ENCODE measurements at regions not wholly inside any gene's neighbourhood (a gene's known extent, or its start where the extent isn't known, plus 50 kb on each side); places are given as distances from the start of the nearest gene placed in this dataset.

DNA sequence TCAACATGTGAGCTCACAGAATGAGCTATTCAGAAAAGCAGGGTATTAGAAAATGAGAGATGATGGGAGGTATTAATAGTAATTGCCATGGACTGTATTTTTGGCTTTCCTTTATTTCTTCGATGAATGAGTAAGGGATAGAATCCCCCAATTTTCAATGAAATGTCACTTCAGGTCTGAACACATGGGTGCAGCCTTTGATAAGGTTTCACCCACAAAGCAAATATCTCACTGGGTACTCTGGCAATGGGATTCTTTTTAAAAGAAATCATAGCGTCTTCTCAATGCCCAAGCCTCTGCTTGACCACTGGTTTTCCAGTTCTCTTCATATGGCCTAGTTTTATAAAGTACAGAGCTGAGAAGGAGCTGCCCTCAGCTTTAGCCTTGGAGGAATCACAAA, 610.5 kb upstream of the FANCL start:
- H3K4me3 ChIP-seq (ENCODE audit: low read length in 3 of 3) = no peak overlapping the region
- H3K9me3 ChIP-seq (ENCODE audit: control insufficient read depth in 3 of 3, low read length in 3 of 3) = no peaks in the 10 kb centered on the region
- no peaks in the 10 kb centered on the region for H3K4me1 ChIP-seq (ENCODE audit: control insufficient read depth in 3 of 3, insufficient read depth in 3 of 3, low read length in 3 of 3)
- no peak overlapping the region for H3K9ac ChIP-seq (ENCODE audit: low read depth in 1 of 3, low read length in 3 of 3)
- H3K36me3 ChIP-seq (ENCODE audit: control insufficient read depth in 3 of 3, insufficient read depth in 3 of 3, low read length in 3 of 3) = no peaks in the 10 kb centered on the region
- H3K27me3 ChIP-seq (ENCODE audit: control insufficient read depth in 3 of 3, insufficient read depth in 3 of 3, low read length in 3 of 3) = no peaks in the 10 kb centered on the region
- H3K27ac ChIP-seq (ENCODE audit: low read depth, low read length) = no peak overlapping the region

DNA sequence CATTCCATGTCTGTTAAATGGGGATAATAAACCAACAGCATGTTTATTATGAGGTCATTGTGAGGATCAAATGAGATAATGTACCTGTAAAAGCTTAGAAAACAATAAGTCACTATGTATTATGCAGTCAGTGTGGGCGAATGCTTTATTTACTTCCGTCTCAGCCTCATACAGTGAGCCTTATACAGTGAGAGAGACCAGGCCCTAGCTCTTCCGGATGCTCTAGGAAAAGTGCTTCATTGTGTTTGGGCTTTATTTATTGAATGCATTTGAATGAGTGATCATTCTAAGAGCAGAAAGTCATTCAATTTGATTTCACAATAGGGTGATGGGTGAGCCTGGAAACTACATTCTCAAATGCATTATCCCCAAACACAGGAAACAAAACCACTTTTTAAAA, 603.9 kb upstream of the FANCL start:
- Histone ChIP-seq H3K27ac (ENCODE audit: low read depth, low read length) (no peak overlapping the region), H3K27me3 (ENCODE audit: control insufficient read depth in 3 of 3, insufficient read depth in 3 of 3, low read length in 3 of 3) (no peaks in the 10 kb centered on the region), H3K9me3 (ENCODE audit: control insufficient read depth in 3 of 3, low read length in 3 of 3) (no peaks in the 10 kb centered on the region), H3K36me3 (ENCODE audit: control insufficient read depth in 3 of 3, insufficient read depth in 3 of 3, low read length in 3 of 3) (no peaks in the 10 kb centered on the region), H3K9ac (ENCODE audit: low read depth in 1 of 3, low read length in 3 of 3) (no peak overlapping the region), H3K4me1 (ENCODE audit: control insufficient read depth in 3 of 3, insufficient read depth in 3 of 3, low read length in 3 of 3) (no peaks in the 10 kb centered on the region), H3K4me3 (ENCODE audit: low read length in 3 of 3) (no peak overlapping the region)

DNA sequence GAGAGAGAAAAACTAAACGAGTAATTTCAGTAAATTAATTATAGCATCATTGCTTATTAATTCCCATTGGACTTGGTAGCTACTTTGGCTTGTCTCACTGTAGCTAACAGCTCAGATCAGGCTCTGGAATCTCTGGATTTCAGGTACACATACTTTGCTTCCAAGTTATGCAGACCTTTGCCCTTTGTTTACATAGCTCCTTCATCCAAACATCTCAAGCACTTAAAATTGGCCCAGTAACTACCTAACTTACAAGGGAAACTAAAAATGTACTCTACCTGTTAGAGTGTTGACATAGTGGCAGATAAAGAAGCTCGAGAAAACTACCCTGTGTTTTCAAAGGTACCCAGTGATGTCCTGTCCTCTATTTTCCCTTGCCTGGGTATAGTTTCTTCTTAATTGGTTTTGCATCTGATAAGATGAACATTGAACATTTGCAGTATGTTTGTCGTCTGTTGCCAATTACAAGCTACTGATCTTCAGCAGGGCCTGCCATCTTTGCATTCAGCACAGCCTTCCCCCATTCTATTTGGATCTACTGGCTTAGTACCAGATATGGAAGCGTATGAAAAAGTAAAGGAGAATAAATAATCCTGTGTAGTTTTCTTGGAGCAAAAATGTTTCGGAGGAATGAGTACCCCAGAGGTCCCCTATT, 601.5 kb upstream of the FANCL start:
- no peaks in the 10 kb centered on the region for H3K36me3 ChIP-seq (ENCODE audit: control insufficient read depth in 3 of 3, insufficient read depth in 3 of 3, low read length in 3 of 3)
- H3K27me3 ChIP-seq (ENCODE audit: control insufficient read depth in 3 of 3, insufficient read depth in 3 of 3, low read length in 3 of 3) = no peaks in the 10 kb centered on the region
- no peaks in the 10 kb centered on the region for H3K9me3 ChIP-seq (ENCODE audit: control insufficient read depth in 3 of 3, low read length in 3 of 3)
- no peak overlapping the region for H3K9ac ChIP-seq (ENCODE audit: low read depth in 1 of 3, low read length in 3 of 3)
- H3K4me1 ChIP-seq (ENCODE audit: control insufficient read depth in 3 of 3, insufficient read depth in 3 of 3, low read length in 3 of 3) = no peaks in the 10 kb centered on the region
- H3K27ac ChIP-seq (ENCODE audit: low read depth, low read length) = no peak overlapping the region
- H3K4me3 ChIP-seq (ENCODE audit: low read length in 3 of 3) = no peak overlapping the region

GRCh38 chr2:58834404-58834803, 593.3 kb upstream of the FANCL start:
- Histone ChIP-seq H3K9me3 (ENCODE audit: control insufficient read depth in 3 of 3, low read length in 3 of 3) (peaks cover 0 to 3% (median 0%) of the 10 kb centered on the region in 3 donors), H3K36me3 (ENCODE audit: control insufficient read depth in 3 of 3, insufficient read depth in 3 of 3, low read length in 3 of 3) (no peaks in the 10 kb centered on the region), H3K4me3 (ENCODE audit: low read length in 3 of 3) (no peak overlapping the region), H3K4me1 (ENCODE audit: control insufficient read depth in 3 of 3, insufficient read depth in 3 of 3, low read length in 3 of 3) (no peaks in the 10 kb centered on the region), H3K27me3 (ENCODE audit: control insufficient read depth in 3 of 3, insufficient read depth in 3 of 3, low read length in 3 of 3) (no peaks in the 10 kb centered on the region), H3K27ac (ENCODE audit: low read depth, low read length) (no peak overlapping the region), H3K9ac (ENCODE audit: low read depth in 1 of 3, low read length in 3 of 3) (no peak overlapping the region)

DNA sequence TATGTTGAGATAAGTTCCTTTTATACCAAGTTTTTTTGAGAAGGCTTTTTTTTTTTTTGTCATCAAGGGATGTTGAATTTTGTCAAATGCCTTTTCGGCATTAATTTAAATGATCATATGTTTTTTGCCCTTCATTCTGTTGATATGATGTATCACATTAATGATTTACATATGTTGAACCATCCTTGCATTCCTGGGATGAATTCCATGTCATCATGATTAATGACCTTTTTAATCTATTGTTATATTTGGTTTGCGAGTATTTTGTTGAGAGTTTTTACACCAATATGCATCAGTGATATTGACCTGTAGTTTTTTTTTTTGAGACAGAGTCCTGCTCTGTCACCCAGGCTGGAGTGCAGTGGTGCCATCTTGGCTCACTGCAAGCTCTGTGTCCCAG, 585.7 kb upstream of the FANCL start:
- Histone ChIP-seq H3K36me3 (ENCODE audit: control insufficient read depth in 3 of 3, insufficient read depth in 3 of 3, low read length in 3 of 3) (no peaks in the 10 kb centered on the region), H3K9me3 (ENCODE audit: control insufficient read depth in 3 of 3, low read length in 3 of 3) (peaks cover 0 to 3% (median 0%) of the 10 kb centered on the region in 3 donors), H3K27ac (ENCODE audit: low read depth, low read length) (no peak overlapping the region), H3K4me3 (ENCODE audit: low read length in 3 of 3) (no peak overlapping the region), H3K9ac (ENCODE audit: low read depth in 1 of 3, low read length in 3 of 3) (no peak overlapping the region), H3K4me1 (ENCODE audit: control insufficient read depth in 3 of 3, insufficient read depth in 3 of 3, low read length in 3 of 3) (no peaks in the 10 kb centered on the region), H3K27me3 (ENCODE audit: control insufficient read depth in 3 of 3, insufficient read depth in 3 of 3, low read length in 3 of 3) (no peaks in the 10 kb centered on the region)

GRCh38 chr2:58812771-58813344, 571.7 kb upstream of the FANCL start:
- Histone ChIP-seq H3K9ac (ENCODE audit: low read depth in 1 of 3, low read length in 3 of 3) (no peak overlapping the region), H3K27ac (ENCODE audit: low read depth, low read length) (no peak overlapping the region), H3K4me1 (ENCODE audit: control insufficient read depth in 3 of 3, insufficient read depth in 3 of 3, low read length in 3 of 3) (no peaks in the 10 kb centered on the region), H3K4me3 (ENCODE audit: low read length in 3 of 3) (no peak overlapping the region), H3K9me3 (ENCODE audit: control insufficient read depth in 3 of 3, low read length in 3 of 3) (no peaks in the 10 kb centered on the region), H3K27me3 (ENCODE audit: control insufficient read depth in 3 of 3, insufficient read depth in 3 of 3, low read length in 3 of 3) (no peaks in the 10 kb centered on the region), H3K36me3 (ENCODE audit: control insufficient read depth in 3 of 3, insufficient read depth in 3 of 3, low read length in 3 of 3) (no peaks in the 10 kb centered on the region)

GRCh38 chr2:58805126-58805525, 564.0 kb upstream of the FANCL start:
- H3K27me3 ChIP-seq (ENCODE audit: control insufficient read depth in 3 of 3, insufficient read depth in 3 of 3, low read length in 3 of 3) = no peaks in the 10 kb centered on the region

DNA sequence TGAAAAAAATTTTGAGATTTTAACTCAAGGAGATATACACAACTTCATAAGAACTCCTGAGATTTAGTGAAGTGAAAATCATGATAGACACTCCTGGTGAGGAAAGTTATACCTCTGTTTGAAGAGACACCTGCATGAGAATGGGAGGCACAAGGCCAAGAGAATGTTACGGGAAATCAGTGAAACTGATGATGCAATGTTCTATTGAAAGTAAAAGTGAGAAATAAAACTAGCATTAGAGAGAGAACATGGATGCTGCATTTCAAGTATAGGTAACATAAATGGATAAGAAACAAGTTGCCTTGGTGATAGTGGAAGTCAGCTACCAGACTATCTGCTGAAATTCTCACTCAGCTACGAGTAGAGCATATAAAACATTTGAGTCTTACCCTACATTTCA, 562.1 kb upstream of the FANCL start:
- H3K9ac ChIP-seq (ENCODE audit: low read depth in 1 of 3, low read length in 3 of 3) = no peak overlapping the region
- H3K27me3 ChIP-seq (ENCODE audit: control insufficient read depth in 3 of 3, insufficient read depth in 3 of 3, low read length in 3 of 3) = no peaks in the 10 kb centered on the region
- no peak overlapping the region for H3K27ac ChIP-seq (ENCODE audit: low read depth, low read length)
- H3K4me1 ChIP-seq (ENCODE audit: control insufficient read depth in 3 of 3, insufficient read depth in 3 of 3, low read length in 3 of 3) = no peaks in the 10 kb centered on the region
- H3K36me3 ChIP-seq (ENCODE audit: control insufficient read depth in 3 of 3, insufficient read depth in 3 of 3, low read length in 3 of 3) = no peaks in the 10 kb centered on the region
- H3K4me3 ChIP-seq (ENCODE audit: low read length in 3 of 3) = no peak overlapping the region
- H3K9me3 ChIP-seq (ENCODE audit: control insufficient read depth in 3 of 3, low read length in 3 of 3) = no peaks in the 10 kb centered on the region

More at GRCh38 chr2:58805126-58805525, 564.0 kb upstream of the FANCL start:
- no peak overlapping the region for H3K27ac ChIP-seq (ENCODE audit: low read depth, low read length)
- H3K4me1 ChIP-seq (ENCODE audit: control insufficient read depth in 3 of 3, insufficient read depth in 3 of 3, low read length in 3 of 3) = no peaks in the 10 kb centered on the region
- H3K36me3 ChIP-seq (ENCODE audit: control insufficient read depth in 3 of 3, insufficient read depth in 3 of 3, low read length in 3 of 3) = no peaks in the 10 kb centered on the region
- H3K9ac ChIP-seq (ENCODE audit: low read depth in 1 of 3, low read length in 3 of 3) = no peak overlapping the region
- H3K9me3 ChIP-seq (ENCODE audit: control insufficient read depth in 3 of 3, low read length in 3 of 3) = no peaks in the 10 kb centered on the region
- no peak overlapping the region for H3K4me3 ChIP-seq (ENCODE audit: low read length in 3 of 3)

- Histone ChIP-seq H3K27me3 (ENCODE audit: control insufficient read depth in 3 of 3, insufficient read depth in 3 of 3, low read length in 3 of 3) (peaks cover 0 to 3% (median 0%) of the 10 kb centered on the region in 3 donors), H3K4me3 (ENCODE audit: low read length in 3 of 3) (no peak overlapping the region), H3K9ac (ENCODE audit: low read depth in 1 of 3, low read length in 3 of 3) (no peak overlapping the region), H3K36me3 (ENCODE audit: control insufficient read depth in 3 of 3, insufficient read depth in 3 of 3, low read length in 3 of 3) (no peaks in the 10 kb centered on the region), H3K9me3 (ENCODE audit: control insufficient read depth in 3 of 3, low read length in 3 of 3) (no peaks in the 10 kb centered on the region), H3K27ac (ENCODE audit: low read depth, low read length) (no peak overlapping the region), H3K4me1 (ENCODE audit: control insufficient read depth in 3 of 3, insufficient read depth in 3 of 3, low read length in 3 of 3) (no peaks in the 10 kb centered on the region)
Measured at GRCh38 chr2:58800881-58801280, 559.8 kb upstream of the FANCL start.

DNA sequence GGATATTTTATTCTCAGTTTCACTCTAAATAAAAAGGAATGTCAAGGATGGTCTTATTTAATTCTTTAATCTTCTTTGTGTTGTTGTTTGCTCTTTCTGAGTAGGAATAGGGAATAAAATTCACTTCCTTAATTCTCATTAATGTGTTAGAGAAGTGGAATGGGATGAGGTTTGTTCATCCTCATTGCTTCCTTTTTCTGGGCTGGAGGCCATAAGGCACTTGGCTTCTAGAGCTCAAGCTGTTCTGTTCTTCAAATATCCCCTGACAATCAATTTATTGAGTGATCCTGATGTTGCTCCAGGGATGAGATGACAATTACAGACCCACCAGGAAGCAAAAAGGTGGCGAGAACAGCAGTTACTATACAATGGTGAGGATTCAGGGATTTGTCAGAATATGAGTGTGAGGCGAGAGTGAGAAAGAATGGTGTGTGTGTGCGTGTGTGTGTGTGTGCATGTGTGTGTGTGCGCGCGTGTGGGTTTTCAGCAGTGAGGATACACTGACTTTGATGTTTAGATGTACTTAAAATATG, 557.6 kb upstream of the FANCL start:
- H3K27me3 ChIP-seq (ENCODE audit: control insufficient read depth in 3 of 3, insufficient read depth in 3 of 3, low read length in 3 of 3) = peaks cover 0 to 3% (median 0%) of the 10 kb centered on the region in 3 donors
- no peaks in the 10 kb centered on the region for H3K36me3 ChIP-seq (ENCODE audit: control insufficient read depth in 3 of 3, insufficient read depth in 3 of 3, low read length in 3 of 3)
- H3K27ac ChIP-seq (ENCODE audit: low read depth, low read length) = no peak overlapping the region
- H3K4me3 ChIP-seq (ENCODE audit: low read length in 3 of 3) = no peak overlapping the region
- H3K9ac ChIP-seq (ENCODE audit: low read depth in 1 of 3, low read length in 3 of 3) = no peak overlapping the region
- H3K4me1 ChIP-seq (ENCODE audit: control insufficient read depth in 3 of 3, insufficient read depth in 3 of 3, low read length in 3 of 3) = no peaks in the 10 kb centered on the region
- H3K9me3 ChIP-seq (ENCODE audit: control insufficient read depth in 3 of 3, low read length in 3 of 3) = no peaks in the 10 kb centered on the region

Data from skeletal muscle tissue (tissue), 3 donors.